Endothelial cell of umbilical vein (primary cell): ENCODE measurements at regions not wholly inside any gene's neighbourhood (a gene's known extent, or its start where the extent isn't known, plus 50 kb on each side); places are given as distances from the start of the nearest gene placed in this dataset.

Experiments
- BruUV-seq: library from RNA; stranded (reverse); fragments of 400-500 nt; replicated peaks from 2 replicates; lab custom pipeline; 2021; lab: Mats Ljungman, UMichigan
- CTCF ChIA-PET: fragments of 300-600, 350-600 bp; sonication (Branson Sonifier 250); formaldehyde crosslinking; loops from one replicate; lab custom pipeline; 2021; ENCODE audit warnings: antibody characterized with exemption, inconsistent platforms; lab: Charles Lee
- POLR2A ChIA-PET: fragments of 300-600, 350-600 bp; sonication (Branson Sonifier 250); formaldehyde crosslinking; loops from one replicate; lab custom pipeline; 2021; ENCODE audit warnings: antibody characterized with exemption, inconsistent platforms; lab: Charles Lee
- DNase-seq: peaks from one replicate; pipeline ENCODE4 v3.0.0-alpha.2; 2011; ENCODE audit warnings: low read depth, low spot score
- FAIRE-seq: peaks from 2 replicates; lab custom pipeline; 2011; peaks lifted over from hg19 to GRCh38; lab: Jason Lieb, UNC
- H2AFZ ChIP-seq: 2 replicates; pipeline ENCODE4 v1.6.0; 2012; ENCODE audit warnings: low read depth, low read length, control low read depth, inconsistent platforms
- H3K27ac ChIP-seq: 2 replicates; pipeline ENCODE4 v1.5.1; 2011; ENCODE audit warnings: low read depth, mild to moderate bottlenecking, control low read depth, low read length, moderate library complexity; ENCODE audit not compliant: insufficient read depth
- H3K27me3 ChIP-seq, 2 experiments: 2 replicates each; pipeline versions ENCODE4 v1.6.0 to v1.6.1; 2011; ENCODE audit warnings: low read length in 2 of 2, mixed read lengths in 1 of 2; ENCODE audit not compliant: control insufficient read depth in 2 of 2, insufficient read depth in 2 of 2
- H3K36me3 ChIP-seq, 2 experiments: 2 replicates in 1 of 2; 3 replicates in 1 of 2; pipeline ENCODE4 v1.5.1; 2011; ENCODE audit warnings: low read length in 2 of 2, mild to moderate bottlenecking in 1 of 2, moderate library complexity in 1 of 2; ENCODE audit not compliant: control insufficient read depth in 2 of 2, insufficient read depth in 2 of 2; ENCODE audit errors: extremely low read depth in 1 of 2
- H3K4me1 ChIP-seq: 3 replicates; pipeline ENCODE4 v1.5.1; 2011; ENCODE audit warnings: mild to moderate bottlenecking, low read length; ENCODE audit not compliant: control insufficient read depth, insufficient read depth; ENCODE audit errors: extremely low read depth
- H3K4me2 ChIP-seq: 2 replicates; pipeline ENCODE4 v1.6.1; 2011; ENCODE audit warnings: low read length, control low read depth, mixed read lengths; ENCODE audit not compliant: insufficient read depth
- H3K4me3 ChIP-seq, 3 experiments: fragments of 200-600 bp in 1 of 3; sonication (generic), shearing (Covaris generic) in 1 of 3; replicated peaks in 1 of 3; 2 replicates each; pipeline ENCODE4 v1.5.1; 2011 to 2016; ENCODE audit warnings: control low read depth in 3 of 3, low read length in 3 of 3, mild to moderate bottlenecking in 2 of 3, inconsistent platforms in 1 of 3, low read depth in 1 of 3, moderate library complexity in 1 of 3; ENCODE audit not compliant: insufficient read depth in 1 of 3
- H3K79me2 ChIP-seq: 2 replicates; pipeline ENCODE4 v1.6.0; 2012; ENCODE audit warnings: low read length, inconsistent platforms; ENCODE audit not compliant: control insufficient read depth, insufficient read depth
- H3K9ac ChIP-seq: replicated peaks from 2 replicates; pipeline ENCODE3; 2011; ENCODE audit warnings: low read length, control low read depth; ENCODE audit not compliant: insufficient read depth; ENCODE audit errors: extremely low read depth
- H3K9me1 ChIP-seq: replicated peaks from 3 replicates; pipeline ENCODE4 v1.6.0; 2011; ENCODE audit warnings: mild to moderate bottlenecking, low read length; ENCODE audit not compliant: control insufficient read depth, insufficient read depth; ENCODE audit errors: extremely low read depth
- H3K9me3 ChIP-seq: replicated peaks from 2 replicates; pipeline ENCODE4 v1.5.1; 2012; ENCODE audit warnings: low read length, inconsistent platforms; ENCODE audit not compliant: control insufficient read depth, insufficient read depth
- H4K20me1 ChIP-seq: replicated peaks from 2 replicates; pipeline ENCODE3; 2011; ENCODE audit warnings: mild to moderate bottlenecking, low read length; ENCODE audit not compliant: control insufficient read depth, insufficient read depth; ENCODE audit errors: extremely low read depth
- EZH2 ChIP-seq: IDR thresholded peaks from 2 replicates; pipeline ENCODE4 v1.6.1; 2012; ENCODE audit warnings: borderline replicate concordance, low read depth, mild to moderate bottlenecking, moderate library complexity, low read length, inconsistent platforms; ENCODE audit not compliant: severe bottlenecking
- FOS ChIP-seq: IDR thresholded peaks from 2 replicates; pipeline ENCODE4 v1.6.1; 2011; ENCODE audit warnings: mild to moderate bottlenecking, low read length, moderate library complexity, borderline replicate concordance; ENCODE audit not compliant: insufficient read depth
- GATA2 ChIP-seq: IDR thresholded peaks from 2 replicates; pipeline ENCODE4 v1.7.0; 2011; ENCODE audit warnings: low read depth, mild to moderate bottlenecking, moderate library complexity, mixed read lengths, low read length; ENCODE audit not compliant: insufficient read length, insufficient read depth
- JUN ChIP-seq: IDR thresholded peaks from 2 replicates; pipeline ENCODE4 v1.6.1; 2011; ENCODE audit warnings: borderline replicate concordance, low read depth; ENCODE audit not compliant: insufficient read length, insufficient read depth
- MYC ChIP-seq: IDR thresholded peaks from one replicate; pipeline ENCODE4 v1.6.1; 2011; ENCODE audit warnings: mild to moderate bottlenecking, low read depth, low read length
- POLR2A ChIP-seq: IDR thresholded peaks from 2 replicates; pipeline ENCODE4 v1.6.1; 2012; ENCODE audit warnings: low read depth, mild to moderate bottlenecking, control low read depth, low read length
- POLR2AphosphoS5 ChIP-seq: IDR thresholded peaks from 2 replicates; pipeline ENCODE4 v1.6.1; 2012; ENCODE audit warnings: low read depth, mild to moderate bottlenecking, control low read depth, low read length, moderate library complexity; ENCODE audit not compliant: insufficient read depth
- dilution Hi-C: fragments of 300-500 bp; cut with MboI; formaldehyde crosslinking; loops from one replicate; pipeline ENCODE4 v1.15.0; 2019; ENCODE audit warnings: low sequenced_read_pairs; ENCODE audit not compliant: extremely low pct_ligation_motif_present
- intact Hi-C: fragments of 100-400 bp; cut with micrococcal nuclease; formaldehyde crosslinking; loops from one replicate; pipeline ENCODE4 v1.10.0; 2022
- TF ChIP-seq, protein P1 (sequence below), 2 donors: IDR thresholded peaks; 1 replicate in 1 of 2; 2 replicates in 1 of 2; pipeline ENCODE4 v1.5.1; 2011; ENCODE audit warnings: low read length in 2 of 2, mild to moderate bottlenecking in 2 of 2, moderate library complexity in 2 of 2, control low read depth in 1 of 2, inconsistent platforms in 1 of 2, low read depth in 1 of 2; ENCODE audit not compliant: insufficient read depth in 1 of 2; ENCODE audit errors: extremely low read depth in 1 of 2
- TF ChIP-seq, protein P2 (sequence below): IDR thresholded peaks from 2 replicates; pipeline ENCODE4 v1.6.1; 2011; ENCODE audit not compliant: insufficient read depth, insufficient read length

DNA sequence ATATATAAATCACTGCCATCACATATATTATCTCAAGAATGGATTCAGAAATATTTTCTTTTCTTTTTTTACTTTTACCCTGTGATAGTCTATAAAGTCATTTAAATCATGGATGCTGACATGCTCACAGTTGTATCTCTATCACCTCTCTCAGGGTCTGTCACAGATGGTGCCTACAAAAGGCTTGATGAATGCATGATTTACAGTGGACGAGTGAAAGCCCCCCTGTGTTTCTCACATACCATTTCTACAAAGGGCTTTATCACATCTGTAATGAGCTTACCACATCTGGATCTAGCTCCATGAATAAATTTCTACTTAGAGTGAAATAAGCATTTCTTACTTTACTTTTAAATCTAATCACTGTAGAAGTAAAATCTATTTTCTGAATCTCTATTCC lies 121.4 kb upstream of the CARD18 start:
- BruUV-seq = no TSS peak
- no peaks in the 10 kb centered on the region for H3K4me1 ChIP-seq
- FAIRE-seq (no peak), DNase-seq (no peak)
- H3K9me1 ChIP-seq = no peaks in the 10 kb centered on the region
- no peaks in the 10 kb centered on the region for H3K9me3 ChIP-seq
- H2AFZ ChIP-seq = no peak overlapping the region
- ChIA-PET POLR2A (no interaction called here), CTCF (no interaction called here)
- H3K27me3 ChIP-seq = no peaks in the 10 kb centered on the region
- intact Hi-C loops (no loop called here), dilution Hi-C loops (no loop called here)
- no peak overlapping the region for H3K27ac ChIP-seq
- H3K9ac ChIP-seq = no peak overlapping the region
- TF ChIP-seq MYC (no peak), POLR2AphosphoS5 (no peak), POLR2A (no peak), FOS (no peak), JUN (no peak), EZH2 (no peak), GATA2 (no peak)
- TF ChIP-seq, protein P1, sequence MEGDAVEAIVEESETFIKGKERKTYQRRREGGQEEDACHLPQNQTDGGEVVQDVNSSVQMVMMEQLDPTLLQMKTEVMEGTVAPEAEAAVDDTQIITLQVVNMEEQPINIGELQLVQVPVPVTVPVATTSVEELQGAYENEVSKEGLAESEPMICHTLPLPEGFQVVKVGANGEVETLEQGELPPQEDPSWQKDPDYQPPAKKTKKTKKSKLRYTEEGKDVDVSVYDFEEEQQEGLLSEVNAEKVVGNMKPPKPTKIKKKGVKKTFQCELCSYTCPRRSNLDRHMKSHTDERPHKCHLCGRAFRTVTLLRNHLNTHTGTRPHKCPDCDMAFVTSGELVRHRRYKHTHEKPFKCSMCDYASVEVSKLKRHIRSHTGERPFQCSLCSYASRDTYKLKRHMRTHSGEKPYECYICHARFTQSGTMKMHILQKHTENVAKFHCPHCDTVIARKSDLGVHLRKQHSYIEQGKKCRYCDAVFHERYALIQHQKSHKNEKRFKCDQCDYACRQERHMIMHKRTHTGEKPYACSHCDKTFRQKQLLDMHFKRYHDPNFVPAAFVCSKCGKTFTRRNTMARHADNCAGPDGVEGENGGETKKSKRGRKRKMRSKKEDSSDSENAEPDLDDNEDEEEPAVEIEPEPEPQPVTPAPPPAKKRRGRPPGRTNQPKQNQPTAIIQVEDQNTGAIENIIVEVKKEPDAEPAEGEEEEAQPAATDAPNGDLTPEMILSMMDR (IDR thresholded peaks at IDR 0.05; ENCODE audit: extremely low read depth in 1 of 2, insufficient read depth in 1 of 2, low read depth in 1 of 2, low read length in 2 of 2) = no peak
- TF ChIP-seq, protein P2, sequence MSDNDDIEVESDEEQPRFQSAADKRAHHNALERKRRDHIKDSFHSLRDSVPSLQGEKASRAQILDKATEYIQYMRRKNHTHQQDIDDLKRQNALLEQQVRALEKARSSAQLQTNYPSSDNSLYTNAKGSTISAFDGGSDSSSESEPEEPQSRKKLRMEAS = no peak
- no peaks in the 10 kb centered on the region for H4K20me1 ChIP-seq
- H3K4me3 ChIP-seq = no peak overlapping the region
- H3K79me2 ChIP-seq = no peaks in the 10 kb centered on the region
- H3K36me3 ChIP-seq = no peaks in the 10 kb centered on the region
- H3K4me2 ChIP-seq = no peak overlapping the region
